Stromal cell of bone marrow (primary cell): ENCODE measurements at regions not wholly inside any gene's neighbourhood (a gene's known extent, or its start where the extent isn't known, plus 50 kb on each side); places are given as distances from the start of the nearest gene placed in this dataset.
"Not testable (repeated sequence)": the region's sequence is repeated elsewhere in the genome, so short reads cannot be mapped to it uniquely, and the experiment has no call there.

Experiments
- DNase-seq: peaks from one replicate; pipeline ENCODE4 v3.0.0-alpha.2; 2012; ENCODE audit warnings: low read depth

DNA sequence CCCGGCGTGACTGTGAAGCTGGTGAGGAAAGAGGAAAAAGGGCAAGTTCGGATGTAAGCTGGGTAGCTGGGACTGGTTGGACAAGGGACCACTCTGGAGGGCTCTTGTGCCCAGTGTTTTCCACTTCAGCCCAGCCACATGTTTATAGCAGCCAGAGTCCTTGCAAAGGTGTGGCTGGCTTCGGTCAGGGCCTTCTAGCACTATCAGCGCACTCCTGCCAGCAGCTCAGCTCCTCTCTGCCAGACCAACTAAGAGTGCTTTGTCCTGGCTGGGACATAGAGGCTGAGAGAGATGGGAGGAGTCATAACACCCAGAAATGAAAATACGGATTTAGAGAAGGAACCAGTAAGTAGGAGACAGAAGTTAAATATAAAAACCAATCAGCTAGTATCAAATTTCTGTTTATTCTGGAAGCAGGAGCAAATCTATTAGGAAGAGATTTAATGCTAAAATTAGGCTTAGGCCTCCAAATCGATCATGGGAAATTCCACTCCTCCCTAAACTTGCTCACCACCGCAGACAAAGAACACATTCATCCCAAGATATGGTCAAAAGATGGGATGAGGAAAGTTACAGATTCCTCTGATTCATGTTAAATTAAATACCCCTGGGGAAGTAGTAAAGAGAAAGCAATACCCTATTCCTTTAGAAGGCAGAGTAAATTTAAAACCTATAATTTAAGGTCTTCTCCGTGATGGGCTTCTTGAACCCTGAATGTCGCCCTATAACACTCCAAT is 135.0 kb downstream of the RALA start:
- no peak for DNase-seq

DNA sequence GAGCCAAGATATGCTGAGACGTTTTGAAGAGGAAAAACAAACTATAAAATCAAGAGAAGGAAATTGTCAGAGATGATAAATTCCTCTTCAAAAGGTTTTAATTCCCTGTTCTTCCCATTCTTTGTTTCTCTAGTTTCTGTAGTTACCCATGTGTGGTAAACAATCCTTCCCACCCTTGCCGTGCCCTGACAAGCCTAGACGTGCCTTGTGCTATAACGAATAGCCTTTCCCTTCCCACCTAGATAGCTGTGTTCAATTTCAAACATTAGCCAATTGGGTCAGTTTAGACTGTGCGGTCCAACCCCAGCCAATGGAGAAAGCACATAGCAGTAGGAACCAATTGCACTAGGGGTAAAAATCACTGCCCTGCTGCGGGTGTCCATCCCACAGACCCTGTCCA is 138.1 kb downstream of the RALA start:
- DNase-seq = no peak

DNA sequence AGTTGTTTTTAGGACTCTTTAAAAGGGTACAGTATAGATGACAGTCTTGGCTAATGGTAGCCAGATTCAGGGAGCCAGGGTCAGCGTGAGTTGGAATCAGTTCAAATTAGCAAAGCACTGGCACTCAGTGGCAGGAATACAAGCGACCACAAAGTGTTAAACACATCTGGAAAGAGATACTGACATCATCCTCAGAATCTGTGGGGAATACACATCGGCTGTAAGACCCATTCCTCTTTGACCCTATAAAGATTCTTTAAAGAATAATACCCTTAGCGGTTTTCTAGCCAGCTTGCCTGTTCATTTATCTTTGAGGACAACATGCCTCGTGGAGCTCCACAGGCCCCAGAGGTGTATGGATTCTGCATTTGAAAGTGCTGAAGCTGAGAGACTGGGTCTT is 139.1 kb downstream of the RALA start:
- DNase-seq = not testable (repeated sequence)

DNA sequence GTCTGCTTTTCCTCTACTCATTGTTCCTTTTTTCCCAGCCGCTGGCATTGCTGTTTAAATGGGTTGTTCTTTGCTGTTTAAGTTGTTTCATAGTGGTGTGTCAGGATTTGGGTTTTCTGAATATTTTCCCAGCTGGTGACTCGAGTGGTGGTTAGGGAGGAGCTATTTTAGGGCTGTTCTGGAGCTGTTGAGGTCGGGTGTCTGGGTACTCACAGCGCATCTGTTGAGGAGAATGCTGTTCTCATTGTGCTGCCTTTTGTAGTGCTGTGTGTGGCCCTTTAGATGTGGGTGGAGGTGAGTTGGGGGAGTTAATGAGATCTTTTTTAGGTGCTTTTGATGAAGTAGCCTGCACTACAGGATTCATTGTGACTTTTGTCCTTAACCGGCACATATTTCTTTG is 139.5 kb downstream of the RALA start:
- peak; percentile 49 for DNase-seq

DNA sequence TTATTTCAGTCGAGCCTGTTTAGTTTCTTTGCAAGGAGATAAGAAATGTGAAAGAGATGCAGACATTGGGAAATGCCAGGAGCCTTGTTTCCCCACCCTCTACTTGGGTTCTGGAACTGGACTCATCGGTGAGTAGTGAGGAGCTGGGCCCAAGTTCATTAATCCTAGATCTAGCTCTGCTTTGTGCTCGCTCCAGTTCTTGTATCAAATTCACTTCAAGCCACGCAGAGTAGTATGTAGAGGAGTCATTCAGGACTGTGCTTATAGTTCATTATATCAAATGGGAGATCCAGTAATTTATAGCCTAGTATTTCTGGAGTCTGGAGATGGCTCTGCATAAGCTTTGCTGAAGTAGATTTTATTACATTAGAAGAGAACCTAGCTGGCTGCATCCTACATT is 142.5 kb downstream of the RALA start:
- DNase-seq = not testable (repeated sequence)

DNA sequence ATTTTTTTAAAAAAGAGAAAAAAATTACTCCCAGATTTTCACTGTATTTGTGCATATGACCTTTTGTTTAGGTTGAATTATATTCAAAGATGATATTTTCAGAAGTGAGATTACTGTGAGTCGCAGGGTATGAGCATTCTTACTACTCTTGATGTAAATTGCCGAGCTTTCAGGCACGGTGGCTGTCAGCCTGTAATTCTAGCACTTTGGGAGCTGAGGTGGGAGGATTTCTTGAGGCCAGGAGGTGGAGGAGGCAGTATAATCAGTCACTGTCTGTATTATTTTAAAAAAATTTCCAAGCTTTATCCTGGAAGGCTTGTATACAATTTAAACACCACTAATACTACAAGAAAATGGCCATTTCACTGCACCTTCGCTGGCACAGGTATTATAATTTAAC is 145.1 kb downstream of the RALA start:
- DNase-seq = not testable (repeated sequence)

DNA sequence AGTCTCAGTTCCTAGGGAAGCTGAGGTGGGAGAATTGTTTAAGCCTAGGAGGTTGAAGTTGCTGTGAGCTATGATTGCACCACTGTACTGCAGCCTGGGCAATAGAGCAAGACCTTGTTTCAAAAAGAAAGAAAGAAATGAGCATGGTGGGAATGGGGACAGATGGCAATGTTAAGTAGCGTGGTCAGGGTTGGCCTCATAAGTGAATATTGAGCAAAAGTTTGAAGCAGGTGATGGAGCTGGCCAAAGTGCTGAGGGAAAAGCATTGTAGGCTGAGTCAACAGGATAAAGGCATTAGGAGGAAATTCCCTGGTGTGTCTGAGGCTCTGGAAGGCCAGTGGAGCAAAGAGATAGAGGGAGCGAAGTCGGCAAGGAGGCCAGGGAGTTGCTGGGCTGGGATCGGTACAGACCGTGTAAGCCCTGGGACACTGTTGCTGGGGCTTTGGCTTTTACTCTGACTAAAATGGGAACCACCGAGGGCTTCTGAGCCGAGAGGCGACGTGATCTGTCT is 151.0 kb downstream of the RALA start:
- not testable (repeated sequence) for DNase-seq

DNA sequence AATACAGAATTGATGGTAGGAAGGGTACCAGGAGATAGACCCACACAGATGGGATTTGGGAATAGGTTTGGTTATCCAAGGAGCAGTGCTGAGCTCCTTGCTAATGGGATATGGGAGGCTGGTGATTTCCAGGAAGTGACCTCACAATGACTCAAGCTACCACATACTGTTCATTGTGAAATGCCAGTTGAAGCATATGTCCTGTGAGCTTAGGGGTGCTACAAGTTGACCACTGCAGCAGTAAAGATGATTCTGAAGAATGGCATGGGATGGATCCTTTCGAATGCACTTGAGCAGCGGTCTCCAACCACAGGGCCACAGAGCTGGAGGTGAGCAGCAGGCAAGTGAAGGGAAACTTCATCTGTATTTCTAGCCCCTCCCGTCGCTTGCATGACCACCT is 158.2 kb downstream of the RALA start:
- DNase-seq = not testable (repeated sequence)

DNA sequence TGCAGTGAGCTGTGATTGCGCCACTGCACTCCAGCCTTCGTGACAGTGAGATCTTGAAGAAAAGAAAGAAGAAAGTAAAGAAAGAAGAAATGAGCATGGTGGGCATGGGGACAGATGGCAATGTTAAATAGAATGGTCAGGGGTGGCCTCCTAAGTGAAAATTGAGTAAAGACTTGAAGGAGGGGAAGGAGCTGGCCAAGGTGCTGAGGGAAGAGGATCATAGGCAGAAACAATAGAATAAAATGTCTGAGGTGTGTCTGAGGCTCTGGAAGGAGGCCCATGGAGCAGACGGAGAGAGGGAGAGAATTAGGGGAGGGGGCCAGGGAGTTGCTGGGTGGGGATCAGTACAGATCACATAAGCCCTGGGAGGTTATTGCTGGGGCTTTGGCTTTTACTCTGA is 163.1 kb downstream of the RALA start:
- DNase-seq = not testable (repeated sequence)

DNA sequence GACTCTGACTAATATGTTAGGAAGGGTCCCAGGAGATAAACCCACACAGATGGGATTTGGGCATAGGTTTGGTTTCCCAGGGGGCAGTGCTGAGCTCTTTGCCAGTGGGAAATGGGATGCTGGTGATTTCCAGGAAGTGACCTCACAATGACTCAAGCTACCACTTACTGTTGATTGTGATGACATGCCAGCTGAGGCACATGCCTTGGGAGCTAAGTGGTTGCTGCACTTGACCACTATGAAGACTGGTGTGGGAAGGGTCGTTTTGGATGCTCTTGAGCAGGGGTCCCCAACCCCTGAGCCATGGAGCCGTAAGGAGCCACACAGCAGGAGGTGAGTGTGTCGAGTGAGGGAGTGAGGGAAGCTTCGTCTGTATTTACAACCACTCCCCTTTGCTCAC is 159.0 kb upstream of the CDK13 start:
- DNase-seq = peak; percentile 8

DNA sequence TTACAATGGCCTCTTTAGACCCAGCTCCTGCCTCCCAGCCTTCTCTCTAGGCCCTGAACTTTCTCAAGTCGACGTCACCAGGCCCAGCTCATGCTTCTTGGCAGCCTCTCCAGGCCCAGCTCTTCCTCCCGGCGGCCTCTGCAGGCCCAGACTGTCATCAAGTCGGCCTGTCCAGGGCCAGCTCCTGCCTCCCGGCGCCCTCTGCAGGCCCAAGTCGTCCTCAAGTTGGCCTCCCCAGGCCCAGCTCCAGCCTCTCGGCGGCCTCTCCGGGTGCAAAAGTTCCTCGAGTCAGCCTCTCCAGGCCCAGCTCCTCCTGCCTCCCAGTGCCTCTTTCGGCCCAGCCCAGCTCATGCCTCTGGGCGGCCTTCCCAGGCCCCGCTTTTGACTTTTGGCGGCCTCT is 158.1 kb upstream of the CDK13 start:
- peak; percentile 4 for DNase-seq

DNA sequence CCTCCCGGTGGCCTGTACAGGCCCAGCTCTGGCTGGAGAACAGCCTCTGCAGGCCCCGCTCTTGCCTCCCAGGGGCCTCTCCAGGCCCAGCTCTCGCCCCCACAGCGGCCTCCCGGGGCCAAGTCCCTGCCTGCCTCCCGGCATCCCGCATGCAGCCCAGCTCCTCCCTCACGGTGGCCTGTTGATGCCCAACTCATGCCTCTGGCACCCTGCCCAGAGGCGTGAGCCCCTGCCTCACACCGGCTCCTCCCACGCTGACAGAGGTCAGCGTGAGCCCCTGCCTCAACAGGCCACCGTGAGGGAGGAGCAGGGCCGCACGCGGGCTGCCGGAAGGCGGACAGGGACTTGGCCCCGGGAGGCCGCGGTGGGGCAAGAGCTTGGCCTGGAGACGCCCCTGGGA is 157.0 kb upstream of the CDK13 start:
- not testable (repeated sequence) for DNase-seq

DNA sequence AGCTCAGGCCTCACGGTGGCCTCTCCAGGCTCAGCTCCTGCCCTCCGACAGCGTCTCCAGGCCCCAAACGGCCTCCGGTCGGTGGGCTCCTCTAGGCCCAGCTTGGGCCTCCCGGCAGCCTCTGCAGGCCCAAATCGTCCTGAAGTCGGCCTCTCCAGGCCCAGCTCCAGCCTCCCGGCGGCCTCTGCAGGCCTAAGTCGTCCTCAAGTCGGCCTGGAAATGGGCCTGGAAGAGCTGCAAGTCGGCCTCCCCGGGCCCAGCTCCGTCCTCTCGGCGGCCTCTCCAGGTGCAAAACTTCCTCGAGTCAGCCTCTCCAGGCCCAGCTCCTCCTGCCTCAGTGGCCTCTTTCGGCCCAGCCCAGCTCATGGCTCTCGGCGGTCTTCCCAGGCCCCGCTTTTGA is 156.2 kb upstream of the CDK13 start:
- DNase-seq = not testable (repeated sequence)

DNA sequence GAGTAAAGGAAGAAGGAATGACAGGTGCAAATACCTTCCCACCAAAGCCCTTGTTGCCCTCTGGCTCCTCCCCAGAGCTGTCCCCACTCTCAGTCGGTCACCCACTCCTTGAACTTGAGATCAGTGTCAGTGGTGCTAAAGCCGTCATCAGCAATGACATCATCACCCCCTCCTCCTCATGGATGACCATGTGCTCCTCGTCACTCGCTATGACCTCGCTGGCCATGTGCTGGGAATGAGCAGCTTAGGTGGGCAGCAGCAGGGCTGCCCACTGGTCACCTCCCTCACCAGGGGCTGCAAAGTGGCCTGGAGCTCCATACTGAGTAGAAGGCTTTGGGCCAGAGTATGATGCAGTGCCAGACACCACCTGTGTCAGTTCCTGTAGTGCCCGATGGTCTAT is 153.1 kb upstream of the CDK13 start:
- not testable (repeated sequence) for DNase-seq

DNA sequence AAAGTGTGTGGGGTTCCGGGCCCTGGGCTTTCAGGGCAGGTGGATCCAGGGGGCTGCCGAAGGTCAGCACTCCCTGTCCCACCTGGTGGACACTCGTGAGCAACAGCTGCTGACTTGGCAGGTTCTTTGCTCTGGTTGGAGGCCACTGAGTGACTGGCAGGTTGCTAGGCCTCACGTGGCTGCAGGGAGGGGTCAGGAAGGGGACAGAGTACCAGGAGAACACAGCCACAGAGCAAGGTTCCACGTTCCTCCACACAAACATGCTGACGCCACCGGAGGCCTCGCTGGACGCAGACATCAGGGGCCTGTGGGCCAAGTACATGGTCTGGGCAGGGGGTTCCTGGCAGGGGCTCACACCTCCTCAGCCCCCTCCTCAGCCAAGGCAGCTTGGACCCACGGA is 152.0 kb upstream of the CDK13 start:
- not testable (repeated sequence) for DNase-seq

DNA sequence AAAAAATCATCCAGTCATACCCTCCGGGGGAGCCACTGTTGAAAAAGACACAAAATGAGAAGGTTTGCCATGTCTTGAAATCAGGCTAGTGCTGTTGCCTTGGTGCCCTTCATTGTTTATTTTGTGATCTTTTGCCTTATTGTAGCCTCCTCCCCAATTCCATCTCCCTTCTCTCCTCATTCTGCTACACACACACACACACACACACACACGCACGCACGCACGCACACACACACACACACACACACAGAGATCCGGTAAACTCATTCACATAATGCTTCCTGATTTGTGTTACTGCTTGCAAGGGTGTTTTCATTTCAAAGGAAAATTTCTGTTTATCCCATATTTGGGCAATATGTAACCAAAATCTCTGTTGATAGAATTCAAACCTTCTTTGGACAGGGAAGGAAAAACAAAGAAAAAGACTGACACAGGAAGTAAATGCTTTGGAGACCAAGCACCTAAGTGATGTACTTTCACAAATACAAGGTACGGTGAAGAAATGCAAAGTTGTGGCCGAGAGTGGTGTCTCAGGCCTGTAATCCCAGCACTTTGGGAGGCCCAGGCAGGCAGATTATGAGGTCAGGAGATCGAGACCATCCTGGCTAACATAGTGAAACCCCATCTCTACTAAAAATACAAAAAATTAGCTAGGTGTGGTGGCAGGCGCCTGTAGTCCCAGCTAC is 141.1 kb upstream of the CDK13 start:
- DNase-seq = no peak

DNA sequence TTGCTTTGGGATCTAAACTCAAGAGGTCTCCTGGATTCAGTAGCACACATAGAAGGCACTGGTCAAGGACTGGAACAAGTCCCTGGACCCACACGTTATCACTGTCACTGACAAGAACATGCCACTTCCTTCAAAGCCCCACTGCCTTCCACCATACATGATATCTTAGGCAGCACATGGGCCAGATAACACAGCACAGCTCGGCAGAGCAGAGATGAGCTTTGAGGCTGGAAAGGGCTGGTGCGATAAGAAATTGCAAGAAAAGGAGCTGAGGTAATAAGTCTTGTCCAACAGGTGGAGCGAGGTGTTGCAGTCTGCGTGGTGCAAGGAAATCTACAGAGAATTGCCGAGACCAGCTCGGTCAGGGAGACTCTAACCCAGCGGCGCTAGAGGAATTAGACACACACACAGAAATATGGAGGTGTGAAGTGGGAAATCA is 139.8 kb upstream of the CDK13 start:
- DNase-seq = no peak

DNA sequence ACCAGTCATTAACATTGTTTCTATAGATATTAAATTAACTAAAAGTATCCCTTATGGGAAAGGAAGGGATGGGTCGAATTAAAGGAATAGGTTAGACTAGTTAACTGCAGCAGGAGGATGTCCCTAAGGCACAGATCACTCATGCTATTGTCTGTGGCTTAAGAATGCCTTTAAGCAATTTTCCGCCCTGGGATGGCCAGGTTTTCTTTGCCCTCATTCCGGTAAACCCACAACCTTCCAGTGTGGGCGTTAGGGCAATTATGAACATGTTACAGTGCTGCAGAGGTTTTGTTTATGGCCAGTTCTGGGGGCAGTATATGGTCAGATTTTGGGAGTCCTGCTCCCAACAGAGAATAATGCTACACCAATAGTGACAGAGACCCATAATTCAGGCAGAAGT is 139.3 kb upstream of the CDK13 start:
- DNase-seq = no peak

DNA sequence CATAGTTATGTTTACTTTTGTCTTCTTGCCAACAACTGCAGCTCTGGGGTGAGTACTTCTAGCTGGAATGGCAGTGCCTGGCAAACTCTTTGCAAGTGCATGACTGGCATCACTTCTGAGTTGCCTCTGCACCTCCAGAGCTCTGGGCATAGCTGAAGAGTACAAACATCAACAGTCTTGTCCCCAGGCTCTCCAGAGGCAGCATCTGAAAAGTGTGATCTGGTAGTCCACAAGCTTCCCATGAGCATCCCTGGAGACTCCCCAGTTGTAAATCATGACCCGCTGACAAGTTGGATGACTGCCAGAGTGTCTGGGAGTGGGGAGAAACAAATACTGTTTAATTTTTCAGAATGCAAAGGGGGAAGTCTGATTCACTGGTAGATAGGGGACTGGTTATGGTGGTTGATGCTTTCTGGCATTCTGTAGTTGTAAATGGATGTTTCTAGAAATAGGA is 138.9 kb upstream of the CDK13 start:
- DNase-seq = peak; percentile 50

DNA sequence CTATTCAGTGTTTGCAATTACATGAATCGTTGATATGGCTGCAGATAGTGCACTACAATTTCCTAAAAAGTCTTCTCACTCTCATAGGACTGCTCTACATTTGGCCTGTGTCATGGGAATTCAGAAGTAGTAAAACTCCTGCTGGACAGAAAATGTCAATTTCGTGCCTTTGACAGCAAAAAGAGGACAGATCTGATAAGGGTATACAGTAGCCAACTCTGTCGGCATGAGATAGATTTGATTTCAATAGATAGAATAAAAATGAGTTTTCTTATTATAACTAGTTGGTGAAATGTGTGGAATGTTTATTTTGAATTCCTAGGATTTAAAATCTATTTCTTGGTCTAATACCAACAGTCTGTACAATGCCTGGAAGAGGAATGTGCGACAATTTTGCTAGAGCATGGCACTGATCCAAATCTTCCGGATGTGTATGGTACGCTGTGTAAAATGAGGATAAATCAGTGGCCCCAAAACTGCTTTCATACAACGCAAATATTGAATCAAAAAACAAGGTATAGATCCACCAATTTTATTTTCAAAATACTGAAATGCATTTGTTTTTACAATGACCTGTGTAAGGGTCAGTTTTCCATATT is 133.5 kb upstream of the CDK13 start:
- no peak for DNase-seq

DNA sequence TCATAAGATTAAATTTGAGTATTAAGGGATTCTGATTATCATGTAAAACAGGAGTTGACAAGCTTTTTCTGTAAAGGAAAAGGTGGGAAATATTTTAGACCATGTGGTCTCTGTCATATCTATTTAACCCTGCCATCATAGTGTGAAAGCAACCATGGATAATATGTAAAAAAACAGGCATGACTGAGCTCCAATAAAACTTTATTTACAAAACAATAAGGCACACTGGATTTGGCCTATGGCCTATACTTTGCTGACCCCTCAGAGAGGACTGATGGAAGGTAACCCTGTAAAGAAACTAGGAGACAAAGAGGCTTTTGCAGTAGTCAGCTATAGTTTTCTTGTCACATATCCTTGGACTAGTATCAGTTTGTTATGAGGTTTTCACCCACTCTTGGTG is 130.5 kb upstream of the CDK13 start:
- DNase-seq = no peak

DNA sequence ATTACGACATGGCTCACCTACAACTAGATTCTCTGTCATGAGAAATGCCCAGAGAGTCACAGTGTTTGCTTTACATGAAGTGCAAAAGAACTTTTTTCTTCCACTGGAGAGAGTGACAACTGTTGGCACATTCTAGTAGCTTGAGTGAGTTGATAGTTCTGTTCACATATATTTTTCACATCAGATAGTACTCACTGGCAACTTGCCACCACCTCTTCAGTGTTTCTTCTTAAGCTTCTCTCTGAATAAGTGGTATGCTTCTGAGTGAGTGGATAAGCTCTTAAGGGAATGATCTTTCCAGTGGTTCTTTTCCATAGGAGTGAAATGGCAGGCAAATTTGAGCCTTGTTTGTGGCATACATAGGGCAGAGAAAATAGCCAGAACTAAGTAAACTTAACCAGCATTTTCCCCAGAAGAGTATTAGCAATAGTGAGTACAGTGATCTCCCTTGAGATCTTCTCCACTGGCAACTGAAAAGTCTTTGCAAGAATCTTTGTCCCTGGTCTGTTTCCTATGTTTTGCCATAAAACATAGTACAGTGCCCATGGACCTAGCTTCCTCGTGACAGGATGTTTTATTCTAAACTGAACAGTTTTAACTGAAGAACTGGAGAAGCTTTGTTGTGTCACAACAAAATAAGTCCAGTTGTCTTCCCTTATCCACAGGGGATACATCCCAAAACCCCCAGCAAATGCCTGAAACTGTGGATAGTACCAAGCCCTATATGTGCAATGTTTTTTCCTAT is 125.4 kb upstream of the CDK13 start:
- DNase-seq = no peak
